HEK293 (cell line): ENCODE measurements at regions not wholly inside any gene's neighbourhood (a gene's known extent, or its start where the extent isn't known, plus 50 kb on each side); places are given as distances from the start of the nearest gene placed in this dataset.

Source experiments
- CTCF ChIA-PET: fragments of 350-600 bp; formaldehyde crosslinking; extraction: SDS; loops from one replicate; lab custom pipeline; 2021; ENCODE audit warnings: antibody characterized with exemption; lab: Yijun Ruan, JAX
- POLR2A ChIA-PET: fragments of 300-600 bp; formaldehyde crosslinking; extraction: SDS; loops from one replicate; lab custom pipeline; 2020; ENCODE audit warnings: antibody characterized with exemption, inconsistent platforms; lab: Yijun Ruan, JAX
- H3K27ac ChIP-seq: fragments of 200-500 bp; sonication (Bioruptor generic); 2 replicates; pipeline ENCODE4 v1.5.1; 2014; ENCODE audit warnings: low read depth, low read length, control low read depth, inconsistent platforms; ENCODE audit errors: extremely low read depth
- H3K36me3 ChIP-seq, 2 experiments: fragments of 200-500 bp in 1 of 2; sonication (Bioruptor generic) in 1 of 2; 1 replicate in 1 of 2; 2 replicates in 1 of 2; pipeline ENCODE4 v1.5.1; 2014 to 2017; ENCODE audit warnings: inconsistent platforms in 2 of 2, low read length in 2 of 2; ENCODE audit not compliant: control insufficient read depth in 2 of 2, insufficient read depth in 1 of 2
- H3K4me1 ChIP-seq: fragments of 200-500 bp; sonication (Bioruptor generic); 2 replicates; pipeline ENCODE4 v1.5.1; 2014; ENCODE audit warnings: mild to moderate bottlenecking, low read length, inconsistent platforms; ENCODE audit not compliant: control insufficient read depth, insufficient read depth
- H3K4me3 ChIP-seq: 2 replicates; pipeline ENCODE4 v1.5.1; 2011; ENCODE audit warnings: low read depth, mild to moderate bottlenecking, control low read depth, low read length, moderate library complexity
- H3K9me3 ChIP-seq: fragments of 200-500 bp; sonication (Bioruptor generic); 2 replicates; pipeline ENCODE4 v1.5.1; 2014; ENCODE audit warnings: low read depth, low read length, inconsistent platforms; ENCODE audit not compliant: control insufficient read depth, insufficient read depth
- FEZF1 ChIP-seq: fragments of 450-650 bp; formaldehyde crosslinking; IDR thresholded peaks from 2 replicates; pipeline ENCODE4 v1.5.1; 2016; ENCODE audit warnings: missing biosample characterization, missing genetic modification characterization
- GLIS1 ChIP-seq: fragments of 450-650 bp; formaldehyde crosslinking; IDR thresholded peaks from 2 replicates; pipeline ENCODE4 v1.5.1; 2016; ENCODE audit warnings: missing biosample characterization, missing genetic modification characterization
- GLIS2 ChIP-seq: fragments of 450-650 bp; formaldehyde crosslinking; IDR thresholded peaks from 2 replicates; pipeline ENCODE4 v1.5.1; 2016; ENCODE audit warnings: missing biosample characterization, missing genetic modification characterization
- MEIS1 ChIP-seq: sonication (generic); formaldehyde crosslinking; IDR thresholded peaks from 2 replicates; pipeline ENCODE4 v1.8.1; 2022; ENCODE audit warnings: missing genetic modification reagents, mild to moderate bottlenecking, borderline replicate concordance
- MZF1 ChIP-seq: fragments of 450-650 bp; formaldehyde crosslinking; IDR thresholded peaks from 2 replicates; pipeline ENCODE4 v1.5.1; 2017; ENCODE audit warnings: missing biosample characterization, missing genetic modification characterization, borderline replicate concordance
- YY1 ChIP-seq: fragments of 450-650 bp; formaldehyde crosslinking; IDR thresholded peaks from 2 replicates; pipeline ENCODE4 v1.5.1; 2018; ENCODE audit warnings: missing biosample characterization, missing genetic modification characterization
- YY2 ChIP-seq: fragments of 450-650 bp; formaldehyde crosslinking; IDR thresholded peaks from 2 replicates; pipeline ENCODE4 v1.5.1; 2016; ENCODE audit warnings: missing biosample characterization, missing genetic modification characterization
- ZBTB1 ChIP-seq: fragments of 450-650 bp; formaldehyde crosslinking; IDR thresholded peaks from 2 replicates; pipeline ENCODE4 v1.5.1; 2016; ENCODE audit warnings: missing biosample characterization, missing genetic modification characterization
- ZBTB17 ChIP-seq: fragments of 450-650 bp; formaldehyde crosslinking; IDR thresholded peaks from 2 replicates; pipeline ENCODE4 v1.5.1; 2016; ENCODE audit warnings: missing biosample characterization, missing genetic modification characterization
- ZBTB48 ChIP-seq: fragments of 450-650 bp; formaldehyde crosslinking; IDR thresholded peaks from 2 replicates; pipeline ENCODE4 v1.5.1; 2016; ENCODE audit warnings: missing biosample characterization, missing genetic modification characterization
- ZBTB8A ChIP-seq: fragments of 450-650 bp; formaldehyde crosslinking; IDR thresholded peaks from 2 replicates; pipeline ENCODE4 v1.5.1; 2016; ENCODE audit warnings: missing biosample characterization, missing genetic modification characterization
- ZEB2 ChIP-seq: fragments of 450-650 bp; formaldehyde crosslinking; IDR thresholded peaks from 2 replicates; pipeline ENCODE4 v1.5.1; 2016; ENCODE audit warnings: missing biosample characterization, missing genetic modification characterization
- ZNF112 ChIP-seq: fragments of 450-650 bp; formaldehyde crosslinking; IDR thresholded peaks from 2 replicates; pipeline ENCODE4 v1.5.0; 2017; ENCODE audit warnings: missing biosample characterization, missing genetic modification characterization
- ZNF121 ChIP-seq: fragments of 450-650 bp; formaldehyde crosslinking; IDR thresholded peaks from 2 replicates; pipeline ENCODE4 v1.5.1; 2016; ENCODE audit warnings: missing biosample characterization, missing genetic modification characterization
- ZNF175 ChIP-seq: fragments of 450-650 bp; formaldehyde crosslinking; IDR thresholded peaks from 2 replicates; pipeline ENCODE4 v1.5.1; 2016; ENCODE audit warnings: missing biosample characterization, missing genetic modification characterization
- ZNF221 ChIP-seq: fragments of 450-650 bp; formaldehyde crosslinking; IDR thresholded peaks from 2 replicates; pipeline ENCODE4 v1.5.1; 2017; ENCODE audit warnings: missing biosample characterization, missing genetic modification characterization, borderline replicate concordance
- ZNF350 ChIP-seq: fragments of 450-650 bp; formaldehyde crosslinking; IDR thresholded peaks from 2 replicates; pipeline ENCODE4 v1.5.0; 2017; ENCODE audit warnings: missing biosample characterization, mild to moderate bottlenecking, missing genetic modification characterization
- ZNF394 ChIP-seq: fragments of 450-650 bp; formaldehyde crosslinking; IDR thresholded peaks from 2 replicates; pipeline ENCODE4 v1.5.1; 2016; ENCODE audit warnings: missing biosample characterization, missing genetic modification characterization, mild to moderate bottlenecking, moderate library complexity, borderline replicate concordance
- ZNF433 ChIP-seq: fragments of 450-650 bp; formaldehyde crosslinking; IDR thresholded peaks from 2 replicates; pipeline ENCODE4 v1.5.1; 2016; ENCODE audit warnings: missing biosample characterization, missing genetic modification characterization, low read depth
- ZNF501 ChIP-seq: fragments of 450-650 bp; formaldehyde crosslinking; IDR thresholded peaks from 2 replicates; pipeline ENCODE4 v1.5.1; 2016; ENCODE audit warnings: missing biosample characterization, missing genetic modification characterization
- ZNF514 ChIP-seq: fragments of 450-650 bp; formaldehyde crosslinking; IDR thresholded peaks from 2 replicates; pipeline ENCODE4 v1.5.1; 2016; ENCODE audit warnings: missing biosample characterization, missing genetic modification characterization
- ZNF521 ChIP-seq: fragments of 450-650 bp; formaldehyde crosslinking; IDR thresholded peaks from 2 replicates; pipeline ENCODE4 v1.5.1; 2017; ENCODE audit warnings: missing biosample characterization, mild to moderate bottlenecking, missing genetic modification characterization
- ZNF548 ChIP-seq: fragments of 450-650 bp; formaldehyde crosslinking; IDR thresholded peaks from 2 replicates; pipeline ENCODE4 v1.5.1; 2016; ENCODE audit warnings: missing biosample characterization, missing genetic modification characterization
- ZNF555 ChIP-seq: fragments of 450-650 bp; formaldehyde crosslinking; conservative IDR thresholded peaks from 2 replicates; pipeline ENCODE4 v1.5.1; 2017; ENCODE audit warnings: missing biosample characterization, mild to moderate bottlenecking, missing genetic modification characterization, inconsistent platforms
- ZNF664 ChIP-seq: fragments of 450-650 bp; formaldehyde crosslinking; IDR thresholded peaks from 2 replicates; pipeline ENCODE4 v1.5.1; 2016; ENCODE audit warnings: missing biosample characterization, missing genetic modification characterization
- ZNF677 ChIP-seq: fragments of 450-650 bp; IDR thresholded peaks from 2 replicates; pipeline ENCODE4 v1.5.0; 2018; ENCODE audit warnings: missing biosample characterization, mild to moderate bottlenecking, missing genetic modification characterization, moderate library complexity
- TF ChIP-seq, protein P1 (sequence below): fragments of 450-650 bp; formaldehyde crosslinking; IDR thresholded peaks from 2 replicates; pipeline ENCODE4 v1.5.1; 2016; ENCODE audit warnings: missing biosample characterization, missing genetic modification characterization
- TF ChIP-seq, protein P2 (sequence below): fragments of 450-650 bp; formaldehyde crosslinking; IDR thresholded peaks from 2 replicates; pipeline ENCODE4 v1.5.1; 2017; ENCODE audit warnings: missing biosample characterization, missing genetic modification characterization
- TF ChIP-seq, protein P3 (sequence below): fragments of 450-650 bp; formaldehyde crosslinking; IDR thresholded peaks from 2 replicates; pipeline ENCODE4 v1.5.1; 2016; ENCODE audit warnings: missing biosample characterization, missing genetic modification characterization
- TF ChIP-seq, protein P4 (sequence below): fragments of 450-650 bp; formaldehyde crosslinking; IDR thresholded peaks from 2 replicates; pipeline ENCODE4 v1.5.1; 2016; ENCODE audit warnings: missing biosample characterization, missing genetic modification characterization

DNA sequence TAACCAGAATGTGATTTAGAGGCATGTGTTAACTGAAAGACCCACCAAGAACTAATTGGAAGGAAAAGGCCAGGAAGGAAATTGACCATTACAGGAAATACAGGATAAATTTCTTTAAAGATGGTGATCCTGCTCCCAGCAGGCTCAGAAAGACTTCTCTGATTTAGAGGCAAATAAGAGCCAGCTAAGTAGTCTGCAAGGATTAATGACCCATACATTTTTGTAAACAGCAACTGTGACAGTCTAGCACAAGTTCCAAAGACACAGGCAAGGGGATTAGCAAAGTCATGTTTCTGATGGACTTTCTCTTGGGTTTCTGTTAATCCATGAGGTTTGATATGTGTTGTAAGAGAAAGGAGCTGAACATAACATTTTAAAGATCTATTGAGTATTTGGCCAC lies 425.0 kb downstream of the HTR7 start (continued):
- TF ChIP-seq, protein P1, sequence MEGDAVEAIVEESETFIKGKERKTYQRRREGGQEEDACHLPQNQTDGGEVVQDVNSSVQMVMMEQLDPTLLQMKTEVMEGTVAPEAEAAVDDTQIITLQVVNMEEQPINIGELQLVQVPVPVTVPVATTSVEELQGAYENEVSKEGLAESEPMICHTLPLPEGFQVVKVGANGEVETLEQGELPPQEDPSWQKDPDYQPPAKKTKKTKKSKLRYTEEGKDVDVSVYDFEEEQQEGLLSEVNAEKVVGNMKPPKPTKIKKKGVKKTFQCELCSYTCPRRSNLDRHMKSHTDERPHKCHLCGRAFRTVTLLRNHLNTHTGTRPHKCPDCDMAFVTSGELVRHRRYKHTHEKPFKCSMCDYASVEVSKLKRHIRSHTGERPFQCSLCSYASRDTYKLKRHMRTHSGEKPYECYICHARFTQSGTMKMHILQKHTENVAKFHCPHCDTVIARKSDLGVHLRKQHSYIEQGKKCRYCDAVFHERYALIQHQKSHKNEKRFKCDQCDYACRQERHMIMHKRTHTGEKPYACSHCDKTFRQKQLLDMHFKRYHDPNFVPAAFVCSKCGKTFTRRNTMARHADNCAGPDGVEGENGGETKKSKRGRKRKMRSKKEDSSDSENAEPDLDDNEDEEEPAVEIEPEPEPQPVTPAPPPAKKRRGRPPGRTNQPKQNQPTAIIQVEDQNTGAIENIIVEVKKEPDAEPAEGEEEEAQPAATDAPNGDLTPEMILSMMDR, result no peak
- no peak for TF ChIP-seq ZNF677 (tag by site-specific recombination)
- TF ChIP-seq ZNF514, result no peak
- TF ChIP-seq GLIS1, result no peak
- no peak for TF ChIP-seq ZNF433 (tag by site-specific recombination)
- no peak for TF ChIP-seq MZF1 (tag by site-specific recombination)
- TF ChIP-seq ZBTB48 (tag by site-specific recombination), result no peak

DNA sequence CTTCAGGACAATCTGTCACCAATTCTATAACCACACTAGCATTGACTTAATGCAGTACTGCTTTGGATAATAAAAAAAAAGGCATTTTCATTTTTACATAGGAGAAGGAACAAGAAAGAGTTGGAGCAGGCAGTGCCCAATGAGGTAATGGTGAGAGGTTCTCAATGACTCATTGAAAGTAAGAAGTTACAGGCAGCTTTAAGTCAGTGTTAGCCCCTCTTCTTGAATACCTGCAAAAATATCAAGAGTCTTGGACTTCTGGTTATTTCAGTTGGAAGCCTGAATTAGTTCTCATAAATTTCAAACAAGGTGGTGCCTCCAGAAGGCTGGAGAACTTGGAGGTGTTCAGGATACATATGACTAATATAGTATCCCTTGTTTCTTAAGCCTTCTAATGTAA lies 422.5 kb downstream of the HTR7 start:
- Histone ChIP-seq H3K9me3 (no peaks in the 10 kb centered on the region), H3K4me3 (no peak overlapping the region), H3K27ac (no peak overlapping the region), H3K4me1 (no peaks in the 10 kb centered on the region), H3K36me3 (no peaks in the 10 kb centered on the region)
- ChIA-PET POLR2A (no interaction called here), CTCF (interaction anchor here (1.3 kb wide), 1 partner anchor 287 kb away, joined by 3 read pairs; no protein-coding TSS in a partner anchor)
- TF ChIP-seq ZNF521 (tag by site-specific recombination) (no peak), ZNF221 (tag by site-specific recombination) (no peak), MEIS1 (CRISPR knock-in tag) (no peak), ZBTB17 (tag by site-specific recombination) (no peak), ZNF175 (tag by site-specific recombination) (no peak), ZEB2 (tag by site-specific recombination) (no peak), YY2 (tag by site-specific recombination) (no peak), ZBTB1 (tag by site-specific recombination) (no peak), ZNF548 (tag by site-specific recombination) (no peak), GLIS2 (no peak), ZNF677 (tag by site-specific recombination) (no peak), ZNF501 (tag by site-specific recombination) (no peak)
- TF ChIP-seq, protein P2, sequence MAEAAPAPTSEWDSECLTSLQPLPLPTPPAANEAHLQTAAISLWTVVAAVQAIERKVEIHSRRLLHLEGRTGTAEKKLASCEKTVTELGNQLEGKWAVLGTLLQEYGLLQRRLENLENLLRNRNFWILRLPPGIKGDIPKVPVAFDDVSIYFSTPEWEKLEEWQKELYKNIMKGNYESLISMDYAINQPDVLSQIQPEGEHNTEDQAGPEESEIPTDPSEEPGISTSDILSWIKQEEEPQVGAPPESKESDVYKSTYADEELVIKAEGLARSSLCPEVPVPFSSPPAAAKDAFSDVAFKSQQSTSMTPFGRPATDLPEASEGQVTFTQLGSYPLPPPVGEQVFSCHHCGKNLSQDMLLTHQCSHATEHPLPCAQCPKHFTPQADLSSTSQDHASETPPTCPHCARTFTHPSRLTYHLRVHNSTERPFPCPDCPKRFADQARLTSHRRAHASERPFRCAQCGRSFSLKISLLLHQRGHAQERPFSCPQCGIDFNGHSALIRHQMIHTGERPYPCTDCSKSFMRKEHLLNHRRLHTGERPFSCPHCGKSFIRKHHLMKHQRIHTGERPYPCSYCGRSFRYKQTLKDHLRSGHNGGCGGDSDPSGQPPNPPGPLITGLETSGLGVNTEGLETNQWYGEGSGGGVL (tag by site-specific recombination), result no peak
- TF ChIP-seq, all 188 proteins: peak for 0

DNA sequence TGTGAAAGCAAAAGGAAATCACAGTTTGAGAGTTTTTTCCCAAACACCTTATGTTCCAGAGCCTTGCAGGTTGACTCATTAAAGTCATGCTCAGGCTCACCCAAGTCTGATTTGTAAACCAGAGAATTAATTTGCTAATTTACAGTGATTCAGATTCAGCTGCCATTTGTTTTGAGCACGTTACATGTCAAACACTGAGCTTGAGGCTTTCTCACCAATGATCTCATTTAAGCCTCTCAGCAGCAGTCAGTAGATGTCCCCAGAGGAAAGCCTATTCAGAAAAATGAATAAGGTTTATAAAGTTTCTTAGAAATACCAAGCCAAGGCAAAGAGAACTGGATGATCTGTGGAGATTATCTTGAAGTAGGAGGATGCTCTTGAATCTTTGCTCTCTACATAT lies 420.4 kb downstream of the HTR7 start:
- Histone ChIP-seq H3K27ac (no peak overlapping the region), H3K4me1 (no peaks in the 10 kb centered on the region)
- TF ChIP-seq ZNF121 (tag by site-specific recombination), result no peak
- TF ChIP-seq, protein P3, sequence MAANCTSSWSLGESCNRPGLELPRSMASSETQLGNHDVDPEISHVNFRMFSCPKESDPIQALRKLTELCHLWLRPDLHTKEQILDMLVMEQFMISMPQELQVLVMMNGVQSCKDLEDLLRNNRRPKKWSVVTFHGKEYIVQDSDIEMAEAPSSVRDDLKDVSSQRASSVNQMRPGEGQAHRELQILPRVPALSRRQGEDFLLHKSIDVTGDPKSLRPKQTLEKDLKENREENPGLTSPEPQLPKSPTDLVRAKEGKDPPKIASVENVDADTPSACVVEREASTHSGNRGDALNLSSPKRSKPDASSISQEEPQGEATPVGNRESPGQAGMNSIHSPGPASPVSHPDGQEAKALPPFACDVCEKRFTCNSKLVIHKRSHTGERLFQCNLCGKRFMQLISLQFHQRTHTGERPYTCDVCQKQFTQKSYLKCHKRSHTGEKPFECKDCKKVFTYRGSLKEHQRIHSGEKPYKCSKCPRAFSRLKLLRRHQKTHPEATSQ (tag by site-specific recombination), result no peak
- TF ChIP-seq ZNF350, result no peak
- TF ChIP-seq ZNF555 (tag by site-specific recombination), result no peak
- no peak for TF ChIP-seq ZNF394 (tag by site-specific recombination)
- no peak for TF ChIP-seq ZNF664
- TF ChIP-seq ZNF112 (tag by site-specific recombination), result no peak
- no peak for TF ChIP-seq ZBTB8A
- TF ChIP-seq YY1 (tag by site-specific recombination), result no peak
- no peak for TF ChIP-seq FEZF1 (tag by site-specific recombination)
- TF ChIP-seq, protein P4, sequence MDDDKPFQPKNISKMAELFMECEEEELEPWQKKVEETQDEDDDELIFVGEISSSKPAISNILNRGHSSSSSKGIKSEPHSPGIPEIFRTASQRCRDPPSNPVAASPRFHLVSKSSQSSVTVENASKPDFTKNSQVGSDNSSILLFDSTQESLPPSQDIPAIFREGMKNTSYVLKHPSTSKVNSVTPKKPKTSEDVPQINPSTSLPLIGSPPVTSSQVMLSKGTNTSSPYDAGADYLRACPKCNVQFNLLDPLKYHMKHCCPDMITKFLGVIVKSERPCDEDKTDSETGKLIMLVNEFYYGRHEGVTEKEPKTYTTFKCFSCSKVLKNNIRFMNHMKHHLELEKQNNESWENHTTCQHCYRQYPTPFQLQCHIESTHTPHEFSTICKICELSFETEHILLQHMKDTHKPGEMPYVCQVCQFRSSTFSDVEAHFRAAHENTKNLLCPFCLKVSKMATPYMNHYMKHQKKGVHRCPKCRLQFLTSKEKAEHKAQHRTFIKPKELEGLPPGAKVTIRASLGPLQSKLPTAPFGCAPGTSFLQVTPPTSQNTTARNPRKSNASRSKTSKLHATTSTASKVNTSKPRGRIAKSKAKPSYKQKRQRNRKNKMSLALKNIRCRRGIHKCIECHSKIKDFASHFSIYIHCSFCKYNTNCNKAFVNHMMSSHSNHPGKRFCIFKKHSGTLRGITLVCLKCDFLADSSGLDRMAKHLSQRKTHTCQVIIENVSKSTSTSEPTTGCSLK (tag by site-specific recombination), result no peak
- TF ChIP-seq, all 188 proteins: peak for 0
- H3K4me3 ChIP-seq, result no peak overlapping the region
- H3K9me3 ChIP-seq, result no peaks in the 10 kb centered on the region
- CTCF ChIA-PET, result no interaction called here
- POLR2A ChIA-PET, result no interaction called here
- H3K36me3 ChIP-seq, result no peaks in the 10 kb centered on the region
